ENCODE measurements at regions not wholly inside any gene's neighbourhood (a gene's known extent, or its start where the extent isn't known, plus 50 kb on each side); places are given as distances from the start of the nearest gene placed in this dataset.

DNA sequence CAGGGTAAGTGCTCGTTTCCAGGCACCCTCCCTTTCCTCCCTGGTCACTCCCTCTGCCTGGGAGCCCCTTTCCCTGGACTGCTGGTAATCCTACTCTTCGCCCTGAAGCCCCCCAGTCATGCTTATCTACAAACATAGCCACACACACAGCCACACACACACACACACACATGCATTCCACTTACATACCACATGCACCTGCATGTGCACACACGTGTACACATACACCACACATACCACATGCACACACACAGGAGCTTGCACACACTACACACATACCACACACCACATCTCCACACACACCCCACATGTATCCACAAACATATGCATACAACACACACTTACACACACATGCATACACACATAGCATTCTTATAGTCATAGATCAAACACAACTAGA, 358.5 kb downstream of the GADD45G start:
- TF ChIP-seq EP300 (IDR thresholded peaks at IDR 0.05) (no peak), POLR2AphosphoS5 (IDR thresholded peaks at IDR 0.05) (no peak), POLR2A (IDR thresholded peaks at IDR 0.05) (no peak)
- TF ChIP-seq, protein P1, sequence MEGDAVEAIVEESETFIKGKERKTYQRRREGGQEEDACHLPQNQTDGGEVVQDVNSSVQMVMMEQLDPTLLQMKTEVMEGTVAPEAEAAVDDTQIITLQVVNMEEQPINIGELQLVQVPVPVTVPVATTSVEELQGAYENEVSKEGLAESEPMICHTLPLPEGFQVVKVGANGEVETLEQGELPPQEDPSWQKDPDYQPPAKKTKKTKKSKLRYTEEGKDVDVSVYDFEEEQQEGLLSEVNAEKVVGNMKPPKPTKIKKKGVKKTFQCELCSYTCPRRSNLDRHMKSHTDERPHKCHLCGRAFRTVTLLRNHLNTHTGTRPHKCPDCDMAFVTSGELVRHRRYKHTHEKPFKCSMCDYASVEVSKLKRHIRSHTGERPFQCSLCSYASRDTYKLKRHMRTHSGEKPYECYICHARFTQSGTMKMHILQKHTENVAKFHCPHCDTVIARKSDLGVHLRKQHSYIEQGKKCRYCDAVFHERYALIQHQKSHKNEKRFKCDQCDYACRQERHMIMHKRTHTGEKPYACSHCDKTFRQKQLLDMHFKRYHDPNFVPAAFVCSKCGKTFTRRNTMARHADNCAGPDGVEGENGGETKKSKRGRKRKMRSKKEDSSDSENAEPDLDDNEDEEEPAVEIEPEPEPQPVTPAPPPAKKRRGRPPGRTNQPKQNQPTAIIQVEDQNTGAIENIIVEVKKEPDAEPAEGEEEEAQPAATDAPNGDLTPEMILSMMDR (IDR thresholded peaks at IDR 0.05) = no peak
- H3K27ac ChIP-seq = no peak overlapping the region
- no peak for ATAC-seq
- H3K4me3 ChIP-seq = no peak overlapping the region
- no peaks in the 10 kb centered on the region for H3K9me3 ChIP-seq
- H3K4me1 ChIP-seq = peaks cover 0 to 16% (median 3%) of the 10 kb centered on the region in 3 donors
- 36 to 77% methylated on average over 2 to 3 of the region's 3 CpGs for WGBS, 2 donors (ENCODE audit: low coverage in 1 of 2)
- no peaks in the 10 kb centered on the region for H3K36me3 ChIP-seq
- H3K27me3 ChIP-seq = no peaks in the 10 kb centered on the region

DNA sequence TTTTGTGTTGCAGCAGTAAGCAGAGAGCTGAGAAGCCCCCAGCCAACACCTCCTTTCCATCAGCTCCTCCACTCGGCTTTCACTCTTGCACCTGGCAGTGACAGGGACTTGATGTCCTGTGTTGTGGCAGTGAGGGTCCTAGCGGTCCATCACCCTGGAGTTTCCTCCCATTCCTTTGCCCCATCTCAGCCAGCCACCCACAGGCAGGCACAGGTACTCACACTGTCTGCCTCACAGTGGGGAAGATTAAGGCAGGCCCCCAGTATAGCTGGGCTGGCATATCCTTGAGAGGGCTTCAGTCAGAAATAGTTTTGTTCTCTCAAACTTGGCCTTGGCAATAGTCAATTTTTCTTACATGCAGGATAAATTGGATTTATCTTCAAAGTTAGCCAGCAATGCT, 362.7 kb downstream of the GADD45G start:
- WGBS, 2 donors (ENCODE audit: low coverage in 1 of 2) = 70% methylated on average over 2 of the region's 2 CpGs; no CpG with 5 or more reads in 1 of the 2 donors
- Histone ChIP-seq H3K4me1 (peaks cover 0 to 13% (median 0%) of the 10 kb centered on the region in 3 donors), H3K4me3 (no peak overlapping the region), H3K27ac (no peak overlapping the region), H3K27me3 (no peaks in the 10 kb centered on the region), H3K36me3 (no peaks in the 10 kb centered on the region), H3K9me3 (no peaks in the 10 kb centered on the region)
- no peak for ATAC-seq
- no peak for TF ChIP-seq POLR2AphosphoS5 (IDR thresholded peaks at IDR 0.05)
- TF ChIP-seq, protein P1 (IDR thresholded peaks at IDR 0.05) = no peak

DNA sequence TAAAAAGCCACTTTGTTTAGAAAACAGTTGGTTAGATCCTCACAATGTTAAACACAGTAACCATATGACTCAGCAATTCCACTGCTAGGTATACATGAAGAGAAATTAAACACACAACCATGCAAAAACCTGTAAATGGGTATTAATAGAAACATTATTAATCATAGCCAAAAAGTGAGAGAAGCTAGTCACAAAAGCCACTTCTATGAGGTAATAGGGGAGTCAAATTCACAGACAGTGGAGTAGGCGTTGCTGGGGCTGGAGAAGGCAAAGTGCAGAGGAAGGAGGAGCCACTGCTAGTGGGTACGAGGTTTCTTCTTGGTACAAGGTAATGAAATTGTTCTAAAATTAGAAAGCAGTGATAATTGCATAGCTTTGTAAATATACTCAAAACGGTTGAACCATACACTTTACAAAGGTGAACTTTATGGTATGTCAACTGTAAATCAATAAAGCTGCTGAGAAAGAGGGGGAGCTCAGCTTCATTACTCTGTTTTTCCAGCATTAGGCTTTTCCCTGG, 364.4 kb downstream of the GADD45G start:
- WGBS, 2 donors (ENCODE audit: low coverage in 1 of 2) = 8 to 17% methylated on average over 3 of the region's 3 CpGs

DNA sequence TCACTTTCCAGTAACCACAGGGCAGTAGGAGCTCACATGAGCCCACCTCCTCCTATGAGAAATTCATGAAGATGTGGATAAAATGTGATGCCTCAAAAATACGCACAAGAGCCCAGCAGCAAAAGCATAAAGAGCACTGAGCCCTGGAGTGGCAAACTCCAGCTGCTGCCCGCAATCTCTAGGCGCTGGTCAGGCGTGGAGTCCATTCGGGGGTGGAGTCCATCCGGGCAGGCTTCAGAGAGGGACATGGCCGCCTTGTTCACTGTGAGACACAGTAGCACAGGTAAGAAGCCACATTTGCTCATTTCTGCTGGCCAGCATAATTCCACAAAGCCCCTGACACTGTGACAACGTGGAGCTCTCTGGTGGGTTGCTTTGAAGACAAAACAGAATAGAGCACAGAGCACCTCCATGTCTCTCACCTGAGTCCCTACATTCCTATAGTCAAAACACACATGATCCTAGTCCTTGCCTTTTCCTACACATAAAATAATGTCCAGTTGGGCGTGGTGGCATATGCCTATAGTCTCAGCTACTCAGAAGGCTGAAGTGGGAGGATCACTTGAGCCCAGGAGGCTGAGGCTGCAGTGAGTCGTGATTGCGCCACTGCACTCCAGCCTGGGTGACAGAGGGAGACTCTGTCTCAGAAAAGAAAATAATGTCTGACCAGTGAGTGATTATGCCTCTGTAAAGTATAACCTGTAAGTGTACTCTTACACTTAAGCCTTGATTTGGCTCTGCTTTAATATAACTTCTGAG, 365.2 kb downstream of the GADD45G start:
- Histone ChIP-seq H3K27ac (no peak overlapping the region), H3K27me3 (no peaks in the 10 kb centered on the region), H3K4me3 (no peak overlapping the region), H3K36me3 (no peaks in the 10 kb centered on the region), H3K9me3 (no peaks in the 10 kb centered on the region), H3K4me1 (peaks cover 0 to 12% (median 0%) of the 10 kb centered on the region in 3 donors)
- TF ChIP-seq, protein P1 (IDR thresholded peaks at IDR 0.05) = no peak
- TF ChIP-seq POLR2A (IDR thresholded peaks at IDR 0.05) (no peak), EP300 (IDR thresholded peaks at IDR 0.05) (no peak), POLR2AphosphoS5 (IDR thresholded peaks at IDR 0.05) (no peak)
- 76% methylated on average over 3 to 4 of the region's 11 CpGs for WGBS, 2 donors (ENCODE audit: low coverage in 1 of 2)
- ATAC-seq = no peak

More for the DNA sequence above, 364.4 kb downstream of the GADD45G start:
- Histone ChIP-seq H3K4me1 (peaks cover 0 to 12% (median 0%) of the 10 kb centered on the region in 3 donors), H3K9me3 (no peaks in the 10 kb centered on the region), H3K27ac (no peak overlapping the region), H3K27me3 (no peaks in the 10 kb centered on the region), H3K36me3 (no peaks in the 10 kb centered on the region), H3K4me3 (no peak overlapping the region)
- no peak for ATAC-seq
- no peak for TF ChIP-seq POLR2A (IDR thresholded peaks at IDR 0.05)
- TF ChIP-seq, protein P1 (IDR thresholded peaks at IDR 0.05) = no peak
- no peak for TF ChIP-seq EP300 (IDR thresholded peaks at IDR 0.05)
- TF ChIP-seq POLR2AphosphoS5 (IDR thresholded peaks at IDR 0.05) = no peak

DNA sequence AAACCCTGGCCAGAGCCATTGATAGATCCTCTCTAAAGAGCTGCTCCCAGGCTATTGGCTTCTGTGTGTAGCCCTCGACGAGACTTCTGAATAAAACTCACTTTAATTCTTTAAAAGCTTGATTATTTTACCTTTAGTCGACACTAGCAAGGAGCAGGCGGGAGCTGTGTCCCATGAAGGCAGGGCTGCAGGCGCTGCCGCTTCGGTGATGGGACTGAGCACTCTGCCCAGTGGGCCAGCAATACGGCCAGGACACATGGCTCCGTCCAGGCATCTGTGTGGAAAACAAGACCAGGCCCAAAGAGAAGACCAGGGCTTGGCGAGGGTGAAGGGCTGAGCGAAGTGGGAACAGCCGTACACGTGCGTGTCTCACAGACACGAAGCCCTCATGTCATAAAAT, 365.9 kb downstream of the GADD45G start:
- H3K4me1 ChIP-seq = peaks cover 0 to 12% (median 0%) of the 10 kb centered on the region in 3 donors
- TF ChIP-seq EP300 (IDR thresholded peaks at IDR 0.05) = no peak
- TF ChIP-seq, protein P1 (IDR thresholded peaks at IDR 0.05) = no peak
- no peak for TF ChIP-seq POLR2AphosphoS5 (IDR thresholded peaks at IDR 0.05)
- no peak for TF ChIP-seq POLR2A (IDR thresholded peaks at IDR 0.05)
- no peaks in the 10 kb centered on the region for H3K36me3 ChIP-seq
- no peak overlapping the region for H3K4me3 ChIP-seq
- WGBS, 2 donors (ENCODE audit: low coverage in 1 of 2) = 90 to 92% methylated on average over 8 to 10 of the region's 15 CpGs
- no peak for ATAC-seq
- no peaks in the 10 kb centered on the region for H3K27me3 ChIP-seq
- no peak overlapping the region for H3K27ac ChIP-seq
- H3K9me3 ChIP-seq = no peaks in the 10 kb centered on the region

All from gastroesophageal sphincter (tissue), 4 donors.